Natural killer cell (primary cell): ENCODE measurements at regions not wholly inside any gene's neighbourhood (a gene's known extent, or its start where the extent isn't known, plus 50 kb on each side); places are given as distances from the start of the nearest gene placed in this dataset.
"Not testable (repeated sequence)": the region's sequence is repeated elsewhere in the genome, so short reads cannot be mapped to it uniquely, and the experiment has no call there.

Experiments used
- ATAC-seq, 3 donors: fragments of 150-1000 bp in 2 of 3; fragments of 200-7000 bp in 1 of 3; cut with Tn5 transposase; 1 replicate in 1 of 3; 2 replicates in 2 of 3; pipeline ENCODE4 v1.10.0; 2021; ENCODE audit warnings: mild to moderate bottlenecking in 2 of 3, moderate library complexity in 2 of 3
- DNase-seq, 2 donors: peaks; one replicate each; pipeline versions ENCODE4 v3.0.0 to v3.0.0-alpha.2; 2013 to 2021; ENCODE audit warnings: mixed read lengths in 1 of 2
- H3K27ac ChIP-seq: one replicate; pipeline ENCODE4 v1.5.1; 2013; ENCODE audit warnings: mild to moderate bottlenecking, low read length
- H3K27me3 ChIP-seq: one replicate; pipeline ENCODE4 v1.6.1; 2013; ENCODE audit warnings: low read length; ENCODE audit not compliant: control insufficient read depth, insufficient read depth
- H3K36me3 ChIP-seq: one replicate; pipeline ENCODE4 v1.6.1; 2013; ENCODE audit warnings: low read length; ENCODE audit not compliant: control insufficient read depth, insufficient read depth
- H3K4me1 ChIP-seq: one replicate; pipeline ENCODE4 v1.6.1; 2013; ENCODE audit warnings: low read length; ENCODE audit not compliant: control insufficient read depth, insufficient read depth
- H3K4me3 ChIP-seq: one replicate; pipeline ENCODE4 v1.5.1; 2013; ENCODE audit warnings: low read length
- H3K9me3 ChIP-seq: one replicate; pipeline ENCODE4 v1.6.1; 2013; ENCODE audit warnings: low read length; ENCODE audit not compliant: control insufficient read depth, insufficient read depth
- H3K27ac Mint-ChIP-seq, 2 donors: one replicate each; pipeline ENCODE4 v1.8.0; 2022; ENCODE audit warnings: mild to moderate bottlenecking in 2 of 2, mixed read lengths in 2 of 2, moderate library complexity in 1 of 2
- H3K27me3 Mint-ChIP-seq, 2 donors: one replicate each; pipeline ENCODE4 v1.8.0; 2022; ENCODE audit warnings: low read depth in 2 of 2, mixed read lengths in 2 of 2
- H3K36me3 Mint-ChIP-seq: one replicate; pipeline ENCODE4 v1.8.0; 2022; ENCODE audit warnings: mixed read lengths
- H3K4me1 Mint-ChIP-seq, 2 donors: one replicate each; pipeline ENCODE4 v1.8.0; 2022; ENCODE audit warnings: mixed read lengths in 2 of 2
- H3K4me3 Mint-ChIP-seq: one replicate; pipeline ENCODE4 v1.8.0; 2022; ENCODE audit warnings: mild to moderate bottlenecking, moderate library complexity, mixed read lengths
- H3K9me3 Mint-ChIP-seq, 2 donors: one replicate each; pipeline ENCODE4 v1.8.0; 2022; ENCODE audit warnings: mixed read lengths in 2 of 2
- WGBS: methylation state at CpG from one replicate; pipeline ENCODE4 v1.1.7; 2013; ENCODE audit warnings: missing lambda C conversion rate; ENCODE audit not compliant: insufficient coverage; 5-methylcytosine and 5-hydroxymethylcytosine counted together
- intact Hi-C: fragments of 100-400 bp; cut with micrococcal nuclease; formaldehyde crosslinking; loops from one replicate; pipeline ENCODE4 v1.14.2; 2022
- TF ChIP-seq, protein P1 (sequence below): fragments of 200-600 bp; IDR thresholded peaks from one replicate; pipeline ENCODE4 v1.8.0; 2022; ENCODE audit warnings: antibody characterized with exemption

- ATAC-seq (no peak), DNase-seq (no peak)
- Mint-ChIP-seq H3K4me3 (no peak overlapping the region), H3K36me3 (no peaks in the 10 kb centered on the region), H3K9me3 (peaks cover 0 to 2% of the 10 kb centered on the region in 2 donors), H3K27me3 (no peaks in the 10 kb centered on the region), H3K27ac (no peak overlapping the region), H3K4me1 (no peaks in the 10 kb centered on the region)
- Histone ChIP-seq H3K27ac (no peak overlapping the region), H3K9me3 (no peaks in the 10 kb centered on the region), H3K27me3 (no peaks in the 10 kb centered on the region), H3K4me1 (no peaks in the 10 kb centered on the region), H3K4me3 (no peak overlapping the region), H3K36me3 (no peaks in the 10 kb centered on the region)
- no CpG with 5 or more reads among the region's 1 CpG for WGBS
- TF ChIP-seq, protein P1, sequence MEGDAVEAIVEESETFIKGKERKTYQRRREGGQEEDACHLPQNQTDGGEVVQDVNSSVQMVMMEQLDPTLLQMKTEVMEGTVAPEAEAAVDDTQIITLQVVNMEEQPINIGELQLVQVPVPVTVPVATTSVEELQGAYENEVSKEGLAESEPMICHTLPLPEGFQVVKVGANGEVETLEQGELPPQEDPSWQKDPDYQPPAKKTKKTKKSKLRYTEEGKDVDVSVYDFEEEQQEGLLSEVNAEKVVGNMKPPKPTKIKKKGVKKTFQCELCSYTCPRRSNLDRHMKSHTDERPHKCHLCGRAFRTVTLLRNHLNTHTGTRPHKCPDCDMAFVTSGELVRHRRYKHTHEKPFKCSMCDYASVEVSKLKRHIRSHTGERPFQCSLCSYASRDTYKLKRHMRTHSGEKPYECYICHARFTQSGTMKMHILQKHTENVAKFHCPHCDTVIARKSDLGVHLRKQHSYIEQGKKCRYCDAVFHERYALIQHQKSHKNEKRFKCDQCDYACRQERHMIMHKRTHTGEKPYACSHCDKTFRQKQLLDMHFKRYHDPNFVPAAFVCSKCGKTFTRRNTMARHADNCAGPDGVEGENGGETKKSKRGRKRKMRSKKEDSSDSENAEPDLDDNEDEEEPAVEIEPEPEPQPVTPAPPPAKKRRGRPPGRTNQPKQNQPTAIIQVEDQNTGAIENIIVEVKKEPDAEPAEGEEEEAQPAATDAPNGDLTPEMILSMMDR: no peak
- intact Hi-C loops: no loop called here
Observed at GRCh38 chr7:81457852-81458522, 311.9 kb downstream of the HGF start.

GRCh38 chr7:81453770-81454169 is 316.1 kb downstream of the HGF start:
- H3K4me3 Mint-ChIP-seq, H3K9me3 Mint-ChIP-seq, intact Hi-C loops, H3K9me3 ChIP-seq, H3K27me3 Mint-ChIP-seq, H3K4me3 ChIP-seq, H3K36me3 ChIP-seq, H3K27ac ChIP-seq, H3K36me3 Mint-ChIP-seq, H3K4me1 Mint-ChIP-seq, H3K27me3 ChIP-seq, ATAC-seq, DNase-seq, H3K4me1 ChIP-seq, H3K27ac Mint-ChIP-seq: not testable (repeated sequence)

GRCh38 chr7:81449105-81449504 is 320.7 kb downstream of the HGF start:
- no peak for DNase-seq
- no peaks in the 10 kb centered on the region for H3K36me3 ChIP-seq
- intact Hi-C loops: no loop called here
- H3K9me3 ChIP-seq: no peaks in the 10 kb centered on the region
- Mint-ChIP-seq H3K4me1 (no peaks in the 10 kb centered on the region), H3K9me3 (peaks cover 8 to 9% of the 10 kb centered on the region in 2 donors), H3K4me3 (no peak overlapping the region), H3K27me3 (no peaks in the 10 kb centered on the region), H3K36me3 (no peaks in the 10 kb centered on the region), H3K27ac (no peak overlapping the region)
- TF ChIP-seq, protein P1: no peak
- H3K4me1 ChIP-seq: no peaks in the 10 kb centered on the region
- no peak overlapping the region for H3K4me3 ChIP-seq
- H3K27me3 ChIP-seq: no peaks in the 10 kb centered on the region
- ATAC-seq: no peak
- no peak overlapping the region for H3K27ac ChIP-seq

- intact Hi-C loops: no loop called here
- Histone ChIP-seq H3K4me3 (no peak overlapping the region), H3K36me3 (no peaks in the 10 kb centered on the region), H3K27ac (no peak overlapping the region), H3K9me3 (no peaks in the 10 kb centered on the region), H3K4me1 (no peaks in the 10 kb centered on the region), H3K27me3 (no peaks in the 10 kb centered on the region)
- H3K27me3 Mint-ChIP-seq: no peaks in the 10 kb centered on the region
- DNase-seq: no peak
- H3K36me3 Mint-ChIP-seq: no peaks in the 10 kb centered on the region
- 9% methylated on average over 3 of the region's 4 CpGs for WGBS
- TF ChIP-seq, protein P1: no peak
- H3K4me1 Mint-ChIP-seq: no peaks in the 10 kb centered on the region
- H3K9me3 Mint-ChIP-seq: peaks cover 8 to 9% of the 10 kb centered on the region in 2 donors
- no peak for ATAC-seq
- no peak overlapping the region for H3K27ac Mint-ChIP-seq
- H3K4me3 Mint-ChIP-seq: no peak overlapping the region
Observed at GRCh38 chr7:81447351-81447952, 322.4 kb downstream of the HGF start.
